Muscle of leg (tissue), 3 donors: ENCODE measurements at regions not wholly inside any gene's neighbourhood (a gene's known extent, or its start where the extent isn't known, plus 50 kb on each side); places are given as distances from the start of the nearest gene placed in this dataset.

ENCODE experiments used
- DNase-seq: peaks from one replicate; pipeline ENCODE4 v3.0.0; 2013
- H3K27ac ChIP-seq: one replicate; pipeline ENCODE4 v1.5.1; 2013; ENCODE audit warnings: mild to moderate bottlenecking, low read length, control low read depth
- H3K27me3 ChIP-seq: one replicate; pipeline ENCODE4 v1.6.1; 2013; ENCODE audit warnings: low read length; ENCODE audit not compliant: control insufficient read depth, insufficient read depth
- H3K36me3 ChIP-seq: one replicate; pipeline ENCODE4 v1.6.1; 2013; ENCODE audit warnings: low read length; ENCODE audit not compliant: control insufficient read depth, insufficient read depth
- H3K4me1 ChIP-seq: one replicate; pipeline ENCODE4 v1.6.1; 2013; ENCODE audit warnings: low read length; ENCODE audit not compliant: control insufficient read depth, insufficient read depth
- H3K4me3 ChIP-seq: one replicate; pipeline ENCODE4 v1.5.1; 2013; ENCODE audit warnings: low read length, control low read depth
- H3K9me3 ChIP-seq: replicated peaks from 2 replicates; pipeline ENCODE4 v1.6.1; 2013; ENCODE audit warnings: low read depth, low read length; ENCODE audit not compliant: control insufficient read depth
- WGBS: methylation state at CpG from one replicate; pipeline ENCODE4 v1.1.5; 2013; ENCODE audit warnings: missing lambda C conversion rate; ENCODE audit not compliant: insufficient coverage; 5-methylcytosine and 5-hydroxymethylcytosine counted together

- peaks cover 10% of the 10 kb centered on the region for H3K4me1 ChIP-seq
- peaks cover 3% of the 10 kb centered on the region for H3K27me3 ChIP-seq
- 64% methylated on average over 8 of the region's 8 CpGs for WGBS
- no peaks in the 10 kb centered on the region for H3K9me3 ChIP-seq
- H3K27ac ChIP-seq = no peak overlapping the region
- DNase-seq = no peak
- H3K4me3 ChIP-seq = no peak overlapping the region
- no peaks in the 10 kb centered on the region for H3K36me3 ChIP-seq
These were observed 200.9 kb upstream of the RAB6C start for GRCh38 chr2:129778584-129778877.

- WGBS = 91% methylated on average over 6 of the region's 6 CpGs
These were observed 199.7 kb upstream of the RAB6C start for GRCh38 chr2:129779783-129780182.

DNA sequence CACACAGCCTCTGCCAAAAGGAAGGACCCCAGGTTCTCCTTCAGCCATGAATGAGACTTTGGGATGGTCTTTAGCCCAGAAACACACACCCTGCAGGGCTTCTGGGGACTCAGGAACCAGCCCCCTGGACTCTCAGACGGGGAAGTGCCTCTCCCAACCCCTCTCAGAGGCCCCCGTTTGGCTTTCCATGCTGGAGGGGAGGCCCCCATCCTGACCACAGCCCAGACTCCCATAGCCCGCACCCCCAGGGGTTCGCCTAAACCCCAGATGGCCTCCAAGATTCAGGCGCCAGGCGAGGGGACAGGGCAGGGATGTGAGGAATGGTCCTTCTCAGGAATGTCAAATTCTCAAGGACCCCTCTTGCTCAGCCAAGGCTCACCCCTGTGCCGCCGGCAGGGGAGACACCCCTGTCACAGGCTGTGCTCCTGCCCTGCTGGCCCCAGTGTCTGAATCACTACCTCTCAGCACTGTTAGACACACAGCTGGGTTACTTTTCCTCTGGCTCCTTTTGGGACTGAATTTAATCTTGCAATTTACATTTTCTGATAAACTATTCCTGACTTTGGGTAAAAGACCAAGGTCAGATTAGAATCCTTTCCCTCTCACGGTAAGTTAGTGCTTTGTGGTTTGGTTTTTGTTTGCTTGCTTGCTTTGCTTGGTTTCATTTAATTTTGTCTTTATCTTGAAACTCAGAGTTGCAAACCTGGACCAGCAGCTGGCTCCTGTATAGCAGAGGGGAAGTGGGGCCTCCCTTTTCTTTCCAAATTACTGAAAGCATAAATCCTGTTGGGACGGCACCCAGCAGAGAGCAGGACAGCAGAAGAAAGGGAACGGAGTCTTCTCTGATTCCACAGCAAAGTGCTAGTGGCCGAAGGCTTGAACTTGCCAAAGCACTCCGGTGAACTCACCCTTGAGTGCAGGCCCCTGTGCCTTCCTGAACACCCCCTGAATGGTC lies 198.9 kb upstream of the RAB6C start:
- peak; percentile 36 for DNase-seq
- H3K9me3 ChIP-seq = no peaks in the 10 kb centered on the region
- H3K27ac ChIP-seq = no peak overlapping the region
- 45% methylated on average over 9 of the region's 13 CpGs for WGBS
- peaks cover 3% of the 10 kb centered on the region for H3K27me3 ChIP-seq
- H3K4me3 ChIP-seq = no peak overlapping the region
- H3K36me3 ChIP-seq = no peaks in the 10 kb centered on the region
- peaks cover 10% of the 10 kb centered on the region for H3K4me1 ChIP-seq

More at GRCh38 chr2:129779783-129780182, 199.7 kb upstream of the RAB6C start:
- no peaks in the 10 kb centered on the region for H3K9me3 ChIP-seq
- H3K4me3 ChIP-seq = no peak overlapping the region
- H3K36me3 ChIP-seq = no peaks in the 10 kb centered on the region
- DNase-seq = no peak
- peaks cover 10% of the 10 kb centered on the region for H3K4me1 ChIP-seq
- H3K27ac ChIP-seq = no peak overlapping the region
- H3K27me3 ChIP-seq = peaks cover 3% of the 10 kb centered on the region

DNA sequence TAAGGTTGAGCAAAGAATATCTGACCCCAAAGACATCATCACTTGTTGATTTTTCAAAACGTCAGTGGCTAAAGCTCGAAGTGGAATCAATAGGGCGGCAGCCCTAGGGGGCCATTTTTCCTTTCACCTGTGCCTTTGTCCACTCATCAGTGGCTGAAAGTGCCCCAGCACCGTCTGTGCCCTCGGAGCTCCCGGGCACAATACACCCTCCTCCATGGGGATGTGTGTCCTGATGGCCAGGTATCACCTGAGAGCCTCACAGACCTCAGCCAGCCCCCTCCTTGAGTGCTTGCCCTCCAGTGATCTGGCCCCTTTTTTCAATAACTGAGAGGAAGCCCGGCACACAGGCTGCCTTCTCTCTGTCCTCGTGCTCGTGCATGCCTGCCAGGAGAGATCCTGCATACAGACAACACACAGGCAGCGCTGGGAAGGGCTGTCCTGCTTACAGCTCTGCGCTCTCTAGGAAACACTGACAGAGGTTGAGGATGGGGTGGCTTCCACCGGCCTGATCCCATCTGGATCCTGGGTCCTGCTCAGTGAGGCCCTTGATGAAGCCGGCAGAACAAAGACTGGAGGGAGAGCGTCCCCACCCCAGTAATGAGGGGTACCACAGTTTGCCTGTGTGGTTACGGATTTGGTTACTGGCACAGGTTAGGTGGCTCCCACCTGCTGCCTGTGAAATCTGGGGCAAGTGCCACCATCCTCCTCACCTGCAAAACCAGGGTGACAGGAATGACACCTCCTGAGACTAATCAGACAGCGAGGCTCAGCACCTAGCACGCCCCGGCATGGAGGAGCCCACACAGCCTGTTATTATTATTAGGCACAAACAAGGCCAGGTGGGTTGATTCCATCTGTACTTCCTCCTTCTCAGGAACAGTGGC lies 197.5 kb upstream of the RAB6C start:
- Histone ChIP-seq H3K4me3 (no peak overlapping the region), H3K27me3 (peaks cover 3% of the 10 kb centered on the region), H3K4me1 (peaks cover 10% of the 10 kb centered on the region), H3K9me3 (no peaks in the 10 kb centered on the region), H3K27ac (no peak overlapping the region), H3K36me3 (no peaks in the 10 kb centered on the region)
- 67% methylated on average over 13 of the region's 18 CpGs for WGBS
- peak; percentile 21 for DNase-seq

- Histone ChIP-seq H3K4me3 (no peak overlapping the region), H3K27me3 (peaks cover 3% of the 10 kb centered on the region)
These were observed 196.9 kb upstream of the RAB6C start for GRCh38 chr2:129782633-129782990.

GRCh38 chr2:129784486-129784885 lies 195.0 kb upstream of the RAB6C start:
- Histone ChIP-seq H3K27ac (no peak overlapping the region), H3K36me3 (no peaks in the 10 kb centered on the region), H3K4me3 (no peak overlapping the region), H3K9me3 (no peaks in the 10 kb centered on the region), H3K4me1 (peaks cover 2% of the 10 kb centered on the region), H3K27me3 (peaks cover 3% of the 10 kb centered on the region)
- DNase-seq = no peak
- WGBS = no CpG with 5 or more reads among the region's 6 CpGs

More at GRCh38 chr2:129782633-129782990, 196.9 kb upstream of the RAB6C start:
- Histone ChIP-seq H3K9me3 (no peaks in the 10 kb centered on the region), H3K4me1 (peaks cover 10% of the 10 kb centered on the region), H3K27ac (no peak overlapping the region), H3K36me3 (no peaks in the 10 kb centered on the region)
- WGBS = no CpG with 5 or more reads among the region's 5 CpGs
- no peak for DNase-seq

- H3K27ac ChIP-seq = no peak overlapping the region
- WGBS = 83% methylated on average over 10 of the region's 12 CpGs
- no peaks in the 10 kb centered on the region for H3K9me3 ChIP-seq
- no peaks in the 10 kb centered on the region for H3K4me1 ChIP-seq
- H3K27me3 ChIP-seq = no peaks in the 10 kb centered on the region
- no peak for DNase-seq
- H3K36me3 ChIP-seq = no peaks in the 10 kb centered on the region
- no peak overlapping the region for H3K4me3 ChIP-seq
These were observed 187.8 kb upstream of the RAB6C start for GRCh38 chr2:129791712-129792111.

DNA sequence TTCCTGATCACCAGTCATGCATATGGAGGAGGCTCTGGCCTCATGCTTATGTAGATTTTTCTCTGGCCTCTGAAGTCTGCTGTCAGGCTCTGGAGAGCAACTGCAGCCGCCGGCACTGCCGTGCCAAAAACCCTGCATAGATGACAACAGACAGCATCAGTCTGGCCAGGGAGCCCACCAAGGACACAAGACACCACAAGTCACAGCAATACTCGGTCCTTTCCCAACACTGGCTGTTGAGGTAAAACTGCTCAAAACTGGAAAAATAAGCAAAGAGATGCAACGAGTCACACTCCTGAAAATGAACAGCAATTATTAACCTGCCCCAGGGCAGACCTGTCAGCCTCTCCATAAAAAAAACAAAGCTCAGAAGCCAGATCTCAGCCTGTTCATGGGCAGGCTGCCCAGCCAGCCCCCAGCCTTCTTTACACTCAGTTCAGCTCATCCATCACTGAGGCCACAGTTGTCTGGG lies 186.0 kb upstream of the RAB6C start:
- WGBS = 44% methylated on average over 5 of the region's 5 CpGs
- DNase-seq = no peak
- H3K27me3 ChIP-seq = no peaks in the 10 kb centered on the region
- no peaks in the 10 kb centered on the region for H3K36me3 ChIP-seq
- no peak overlapping the region for H3K27ac ChIP-seq
- no peak overlapping the region for H3K4me3 ChIP-seq
- H3K4me1 ChIP-seq = no peaks in the 10 kb centered on the region
- no peaks in the 10 kb centered on the region for H3K9me3 ChIP-seq

GRCh38 chr2:129794116-129794515 lies 185.3 kb upstream of the RAB6C start:
- no peak overlapping the region for H3K4me3 ChIP-seq
- no peaks in the 10 kb centered on the region for H3K36me3 ChIP-seq
- no peak for DNase-seq
- H3K27me3 ChIP-seq = no peaks in the 10 kb centered on the region
- H3K27ac ChIP-seq = no peak overlapping the region
- H3K4me1 ChIP-seq = no peaks in the 10 kb centered on the region
- 77% methylated on average over 5 of the region's 5 CpGs for WGBS
- H3K9me3 ChIP-seq = no peaks in the 10 kb centered on the region

DNA sequence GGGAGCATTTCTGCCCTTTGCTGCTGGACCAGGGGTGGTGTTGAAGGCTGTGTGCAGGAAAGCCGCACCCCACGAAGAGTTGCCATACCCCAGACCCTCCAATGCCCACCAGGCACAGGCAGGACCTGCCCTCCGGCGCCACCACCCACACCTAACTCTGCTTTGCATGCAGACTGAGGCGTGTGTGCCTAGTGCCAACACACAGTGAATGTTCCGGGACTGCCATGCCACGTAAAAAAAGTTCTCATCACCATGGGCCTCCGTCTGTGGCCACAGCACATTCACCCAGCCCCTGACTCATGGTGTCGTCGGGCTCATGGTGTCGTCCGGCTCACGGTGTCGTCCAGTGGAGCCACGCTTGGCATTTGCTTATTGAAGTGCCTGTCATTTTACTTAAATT lies 184.9 kb upstream of the RAB6C start:
- no peaks in the 10 kb centered on the region for H3K9me3 ChIP-seq
- H3K36me3 ChIP-seq = no peaks in the 10 kb centered on the region
- no peak for DNase-seq
- WGBS = 89% methylated on average over 10 of the region's 15 CpGs
- H3K27me3 ChIP-seq = no peaks in the 10 kb centered on the region
- no peak overlapping the region for H3K27ac ChIP-seq
- no peak overlapping the region for H3K4me3 ChIP-seq
- no peaks in the 10 kb centered on the region for H3K4me1 ChIP-seq
